Stimulated activated CD8-positive, alpha-beta memory T cell treated with anti-CD3 and anti-CD28 coated beads, Interleukin-4, amount 100 ng/mL, for 48 hours (primary cell): ENCODE measurements at regions not wholly inside any gene's neighbourhood (a gene's known extent, or its start where the extent isn't known, plus 50 kb on each side); places are given as distances from the start of the nearest gene placed in this dataset.

Experiments
- DNase-seq: peaks from one replicate; pipeline ENCODE4 v3.0.0-alpha.2; 2020

DNA sequence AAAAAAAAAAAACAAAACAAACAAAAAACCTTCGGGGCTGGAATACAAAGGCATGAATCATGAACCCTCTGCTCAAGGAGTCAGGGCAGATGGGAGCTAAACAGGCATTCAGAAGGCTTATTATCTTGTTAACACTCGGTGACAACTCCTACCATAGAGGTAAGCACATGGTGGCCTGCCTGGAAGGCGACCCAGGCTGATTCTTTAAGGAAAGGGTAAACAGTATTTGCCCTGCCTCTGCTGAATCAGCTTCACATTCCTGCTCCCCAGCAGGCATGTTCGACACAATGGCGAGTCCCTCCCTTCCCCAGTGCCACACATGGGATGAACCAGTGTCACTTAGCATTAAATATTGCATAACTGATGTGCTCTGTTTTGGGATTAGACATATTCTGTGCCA lies 191.9 kb downstream of the ARL4C start:
- DNase-seq: no peak

DNA sequence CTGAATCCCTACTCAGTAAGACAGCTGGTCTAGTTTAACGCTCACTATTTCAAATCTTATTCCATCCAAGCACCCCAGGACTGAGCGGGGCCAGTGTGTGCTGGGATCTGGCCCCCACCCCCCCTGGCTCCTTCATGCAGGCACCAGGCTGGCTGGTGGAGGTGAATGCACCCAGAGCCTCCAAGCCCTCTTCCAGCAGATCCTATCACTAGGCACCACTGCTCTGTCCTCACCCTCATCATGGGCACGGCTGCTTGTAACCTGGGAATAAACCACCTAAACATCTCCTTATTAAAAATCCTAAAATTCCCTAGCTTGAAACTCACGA lies 194.3 kb downstream of the ARL4C start:
- no peak for DNase-seq

DNA sequence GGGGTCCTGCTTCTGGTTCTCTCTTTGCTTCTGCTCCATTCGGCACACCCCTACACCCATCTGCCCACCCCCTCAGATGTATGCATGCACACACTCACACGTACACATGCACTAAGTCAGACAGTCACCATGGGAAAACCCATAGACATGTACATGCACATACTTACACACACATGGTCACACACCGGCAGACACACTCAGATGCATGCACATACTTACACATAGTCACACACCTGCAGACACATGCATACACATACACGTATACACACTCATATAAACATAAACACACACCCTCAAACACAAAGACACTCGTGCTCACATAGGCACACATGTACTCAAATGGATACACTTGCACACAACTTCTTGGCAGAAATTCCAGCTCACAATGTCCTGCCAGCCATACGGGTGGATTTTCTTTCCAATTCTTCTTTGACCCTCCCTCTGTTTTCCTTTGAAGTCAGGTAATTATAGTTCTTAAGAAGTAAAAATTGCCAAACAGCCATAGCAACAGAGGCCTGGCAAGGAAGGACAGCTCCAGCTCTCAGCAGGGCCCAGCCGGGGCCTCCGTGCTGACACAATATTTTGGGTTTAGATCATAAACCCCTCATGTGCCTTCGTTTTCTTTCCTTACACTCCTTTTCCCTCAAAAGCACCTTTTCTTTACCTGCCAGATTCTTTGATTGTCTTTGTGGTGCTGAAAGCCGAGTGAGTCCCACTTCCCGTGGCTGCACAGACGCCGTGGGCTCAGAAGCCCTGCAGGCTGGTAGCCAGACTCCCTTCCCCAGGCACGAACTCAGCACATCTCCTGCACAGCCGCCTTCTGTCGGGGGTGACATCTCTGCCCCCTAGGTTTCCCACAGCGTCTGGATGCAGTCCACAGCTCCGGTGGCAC lies 195.7 kb downstream of the ARL4C start:
- DNase-seq: no peak

DNA sequence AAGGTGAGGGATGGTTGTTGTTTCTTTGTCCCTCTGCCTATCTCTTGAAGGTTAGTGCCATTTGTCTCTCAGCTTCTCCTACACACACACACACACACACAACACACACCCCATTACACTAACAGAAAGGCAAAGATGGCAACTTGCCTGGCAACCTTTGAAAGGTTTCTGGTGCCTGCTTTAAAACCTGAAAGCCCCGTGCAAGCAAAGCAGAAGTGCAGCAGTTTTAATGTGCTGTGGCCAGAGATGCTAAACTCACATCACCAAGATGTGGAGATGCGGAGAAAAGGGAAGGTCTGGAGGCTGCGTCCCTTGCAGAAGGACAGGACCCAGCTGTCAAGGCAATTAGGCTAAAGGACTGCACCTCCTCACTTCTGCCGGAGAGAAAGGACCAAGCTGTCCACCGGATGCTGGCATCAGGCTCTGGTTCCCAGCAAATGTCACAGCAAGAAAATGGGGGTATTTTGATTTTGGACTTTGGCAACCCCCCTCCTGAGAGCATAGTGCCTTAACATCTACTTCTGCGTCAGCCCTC lies 196.4 kb downstream of the ARL4C start:
- DNase-seq: no peak

DNA sequence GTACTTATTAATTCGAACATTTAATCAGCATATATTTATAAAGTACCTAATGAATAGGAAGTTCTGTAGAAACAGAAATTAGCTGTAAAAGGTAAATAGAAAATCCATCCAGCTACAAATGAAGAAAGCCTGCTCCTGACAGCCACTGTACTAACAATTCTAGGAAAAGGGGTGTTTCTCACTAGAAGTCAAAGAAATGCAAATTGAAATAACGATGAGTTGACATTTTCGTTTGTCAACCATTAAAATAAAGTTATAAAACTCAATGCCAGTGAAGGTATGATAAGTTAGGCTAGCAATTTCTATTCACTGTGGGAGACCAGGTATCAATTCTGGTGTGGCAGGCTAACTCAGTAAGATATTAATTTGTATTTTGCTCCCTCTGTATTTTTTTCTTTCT lies 198.0 kb downstream of the ARL4C start:
- no peak for DNase-seq

DNA sequence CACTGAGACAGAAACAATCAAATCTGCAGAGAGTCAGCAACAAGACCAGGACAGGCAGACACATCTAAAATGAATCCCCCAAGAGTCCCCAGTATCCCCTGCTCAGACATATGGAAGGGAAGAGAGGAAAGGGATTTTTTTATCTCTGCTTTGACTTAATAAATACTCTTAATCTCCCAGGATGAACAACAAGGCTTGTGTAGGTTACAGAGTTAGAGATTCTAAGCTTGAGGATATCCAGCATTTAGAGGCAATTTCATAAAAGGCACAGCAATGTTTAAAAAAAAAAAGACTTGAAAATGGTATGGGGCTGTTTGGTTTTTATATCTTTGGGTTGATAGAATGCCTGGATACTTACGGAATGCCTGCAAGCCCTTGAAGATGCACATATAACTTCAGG lies 199.9 kb downstream of the ARL4C start:
- DNase-seq: no peak

DNA sequence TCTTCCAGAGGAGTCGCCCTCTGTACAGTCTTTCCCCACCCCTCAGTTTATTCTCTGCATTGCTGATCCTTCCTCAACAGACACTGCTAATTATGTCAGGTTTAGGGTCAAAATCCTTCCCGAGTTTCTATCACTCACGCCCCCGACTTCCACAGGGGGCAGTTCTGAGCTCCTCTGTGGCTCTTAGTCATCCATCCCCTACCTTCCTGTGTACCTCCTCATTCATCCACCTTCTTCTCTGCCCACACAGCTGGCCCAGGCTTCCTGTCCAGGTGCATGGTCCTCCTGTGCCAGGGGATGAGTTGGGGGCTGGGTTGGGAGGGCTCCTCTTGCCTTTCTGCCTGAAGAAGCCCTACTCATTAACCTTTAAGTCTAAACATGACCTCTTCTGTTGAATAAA lies 202.9 kb downstream of the ARL4C start:
- DNase-seq: no peak

DNA sequence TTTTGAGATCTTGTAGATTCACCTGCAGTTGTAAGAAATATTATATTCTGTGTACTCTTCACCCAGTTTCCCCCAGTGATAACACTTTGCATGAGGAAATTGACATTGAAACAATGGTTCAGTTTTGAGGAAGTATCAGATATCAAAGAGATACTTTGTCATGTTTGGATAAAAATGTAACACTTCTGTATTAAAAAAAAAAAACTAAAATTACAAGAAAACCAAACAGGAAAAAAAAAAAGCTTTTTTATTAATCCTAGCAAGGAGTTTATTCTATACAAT lies 204.0 kb downstream of the ARL4C start:
- DNase-seq: no peak

DNA sequence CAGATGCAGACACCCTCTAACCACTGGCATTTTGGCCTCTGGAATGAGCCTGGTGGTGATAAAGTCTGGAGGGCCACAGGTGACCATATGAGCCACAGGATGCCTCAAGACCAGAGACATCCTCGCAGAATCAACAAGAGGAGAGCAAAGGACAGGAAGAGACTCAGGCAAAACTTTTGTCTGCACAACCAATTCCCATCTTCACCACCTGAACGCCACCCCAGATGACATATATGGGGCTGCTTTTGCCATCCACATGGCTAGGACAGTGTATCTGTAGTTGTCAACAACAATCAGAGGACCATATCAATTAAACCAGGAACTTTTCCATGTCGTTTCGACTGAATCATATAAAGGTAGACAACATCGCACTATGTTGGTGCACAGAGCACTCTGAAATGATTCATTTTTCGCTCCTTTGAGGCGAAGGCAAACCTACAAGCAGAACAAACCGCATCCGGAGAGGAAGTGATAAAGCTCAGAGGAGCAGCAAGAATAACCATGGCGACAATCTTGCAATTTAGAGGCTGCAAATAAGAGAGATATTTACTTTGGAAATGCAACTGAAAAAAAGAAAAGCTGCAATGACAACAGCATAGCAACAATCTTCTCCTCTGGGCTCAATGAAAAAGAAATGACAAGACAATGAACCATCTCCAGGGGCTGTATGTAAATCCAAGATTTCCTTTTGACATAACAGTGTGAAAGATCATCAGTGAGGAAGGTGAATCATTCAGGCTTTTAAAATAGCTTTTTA lies 204.5 kb downstream of the ARL4C start:
- peak; percentile 56 for DNase-seq

DNA sequence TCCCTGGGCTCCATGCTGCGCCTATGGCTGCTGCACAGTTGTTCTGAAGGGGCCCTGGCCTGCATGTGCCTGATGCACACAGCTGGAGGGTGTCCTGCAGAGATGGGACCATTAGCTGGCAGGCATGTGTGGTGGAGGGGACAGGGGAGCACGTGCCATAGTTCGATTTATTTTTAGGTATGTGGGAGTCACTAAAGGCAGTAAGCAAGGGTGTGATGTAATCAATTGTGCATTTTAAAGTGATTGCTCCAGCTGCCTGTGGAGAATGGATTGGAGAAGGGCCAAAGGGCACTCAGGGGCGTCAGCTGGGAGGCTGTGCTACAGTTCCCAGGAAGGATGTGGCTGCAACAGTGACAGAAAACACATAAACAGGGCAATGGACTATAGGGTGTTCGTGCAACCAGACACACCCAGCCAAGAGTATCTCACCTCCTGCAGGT lies 205.1 kb downstream of the ARL4C start:
- no peak for DNase-seq

DNA sequence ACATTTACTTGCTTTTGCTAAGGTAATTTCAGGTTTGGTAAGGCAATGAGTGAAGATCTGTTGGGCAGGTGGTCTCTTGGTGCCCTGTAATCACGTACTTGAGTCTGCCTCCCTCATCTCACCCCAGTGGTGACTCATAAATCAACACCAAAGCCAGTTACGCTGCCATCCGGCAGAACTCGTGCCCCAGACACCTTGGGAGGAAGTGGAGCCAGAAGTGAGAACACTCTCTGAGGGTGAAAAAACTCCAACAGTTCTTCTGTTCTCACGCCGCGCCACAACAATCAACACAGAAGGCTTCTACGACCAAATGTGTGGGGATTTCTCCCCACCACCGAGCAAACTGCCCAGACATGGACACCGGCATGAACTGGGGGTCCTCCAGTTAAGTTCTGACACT lies 206.2 kb downstream of the ARL4C start:
- DNase-seq: peak; percentile 78

DNA sequence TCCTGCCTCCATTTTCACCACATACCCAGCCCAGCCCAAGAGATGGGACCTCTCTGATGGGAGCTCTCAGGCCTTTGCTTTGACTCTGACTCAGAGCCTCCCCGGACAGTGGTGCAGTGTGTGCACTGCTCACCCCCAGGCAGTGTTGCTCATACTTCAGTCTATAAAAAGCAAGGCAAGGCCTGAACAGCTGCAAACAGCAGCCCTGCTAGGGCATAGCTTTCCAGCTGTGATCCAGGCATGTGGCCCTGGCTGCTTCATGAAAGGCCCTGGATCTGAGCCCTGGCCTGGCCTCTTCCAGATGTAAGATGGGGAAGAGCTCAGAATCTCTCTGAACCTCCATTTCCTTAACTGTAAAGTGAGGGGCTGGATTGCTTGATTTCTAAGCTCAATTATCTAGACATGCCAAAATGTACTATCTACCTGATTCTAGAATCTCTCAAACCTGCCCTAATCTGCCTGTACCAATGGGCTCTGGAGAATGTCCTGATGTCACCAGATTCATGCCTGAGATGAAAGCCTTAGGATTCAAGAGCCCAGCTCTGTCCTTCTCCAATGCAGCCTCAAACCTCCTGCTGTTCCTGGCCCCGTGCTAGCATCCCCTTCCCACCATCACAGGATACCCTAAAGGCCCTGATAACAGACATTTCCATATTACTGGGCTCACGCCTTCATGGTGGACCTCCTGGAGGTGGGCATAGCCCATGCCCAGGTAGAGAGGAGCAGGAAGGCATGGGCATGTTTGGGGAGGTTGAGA lies 206.9 kb downstream of the ARL4C start:
- peak; percentile 59 for DNase-seq

DNA sequence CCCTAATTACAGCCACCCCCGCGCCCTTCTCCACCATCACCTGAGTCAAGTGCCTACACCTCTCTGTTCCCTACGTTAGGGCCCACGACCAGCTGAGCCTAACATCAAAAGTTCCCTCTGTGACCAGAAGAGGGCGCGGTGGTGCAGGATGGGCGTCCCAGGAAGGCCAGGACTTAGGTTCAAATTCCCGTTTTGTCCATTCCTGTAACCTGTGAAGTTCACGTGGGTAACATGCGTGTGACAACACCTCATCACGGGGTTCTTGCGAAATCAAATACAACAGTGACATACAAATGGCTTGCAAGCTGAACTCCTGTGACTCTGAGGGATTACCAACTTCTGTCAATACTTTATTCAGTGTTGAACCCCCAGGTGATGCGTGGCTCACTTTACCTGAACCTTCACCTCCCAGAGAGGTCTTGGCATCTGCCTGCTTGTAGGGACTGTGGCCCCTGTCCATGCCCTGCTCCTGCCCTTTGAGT lies 207.9 kb downstream of the ARL4C start:
- peak; percentile 85 for DNase-seq

DNA sequence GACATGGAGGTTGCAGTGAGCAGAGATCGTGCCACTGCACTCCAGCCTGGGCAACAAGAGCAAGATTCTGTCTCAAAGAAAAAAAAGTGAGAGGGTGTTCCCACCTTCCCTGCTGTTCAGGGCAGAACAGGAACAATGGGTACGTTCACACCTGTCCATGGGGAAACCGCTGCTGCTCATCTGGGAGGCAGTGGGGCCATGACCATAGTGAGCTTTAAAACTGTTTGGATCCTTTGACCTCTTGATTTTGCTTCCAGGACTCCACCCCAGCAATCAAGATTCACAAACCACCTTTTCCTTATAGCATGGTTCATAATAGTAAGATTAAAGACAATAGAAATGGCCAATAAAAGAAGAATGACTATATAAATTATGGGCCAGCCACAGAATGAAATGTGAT lies 209.2 kb downstream of the ARL4C start:
- DNase-seq: no peak

DNA sequence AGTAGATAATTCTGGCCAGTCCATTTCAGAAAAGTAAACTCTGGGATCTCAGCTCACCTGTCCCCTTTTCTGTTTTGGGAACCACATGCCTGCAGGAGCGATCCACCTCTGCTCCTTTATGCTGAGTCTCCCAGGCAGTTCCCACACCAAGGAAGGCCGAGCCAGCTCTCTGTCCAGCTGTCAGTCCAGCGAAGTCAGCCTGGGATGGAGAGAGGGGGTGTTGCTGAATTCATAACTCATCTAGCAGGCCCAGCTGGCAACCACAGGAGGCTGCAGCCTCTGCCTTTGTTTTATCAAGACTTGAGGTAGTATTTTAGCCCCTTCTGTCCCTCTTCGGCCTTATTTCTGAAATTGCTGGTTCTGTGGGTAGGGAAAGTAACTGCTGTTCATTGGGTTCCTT lies 209.9 kb downstream of the ARL4C start:
- DNase-seq: no peak

DNA sequence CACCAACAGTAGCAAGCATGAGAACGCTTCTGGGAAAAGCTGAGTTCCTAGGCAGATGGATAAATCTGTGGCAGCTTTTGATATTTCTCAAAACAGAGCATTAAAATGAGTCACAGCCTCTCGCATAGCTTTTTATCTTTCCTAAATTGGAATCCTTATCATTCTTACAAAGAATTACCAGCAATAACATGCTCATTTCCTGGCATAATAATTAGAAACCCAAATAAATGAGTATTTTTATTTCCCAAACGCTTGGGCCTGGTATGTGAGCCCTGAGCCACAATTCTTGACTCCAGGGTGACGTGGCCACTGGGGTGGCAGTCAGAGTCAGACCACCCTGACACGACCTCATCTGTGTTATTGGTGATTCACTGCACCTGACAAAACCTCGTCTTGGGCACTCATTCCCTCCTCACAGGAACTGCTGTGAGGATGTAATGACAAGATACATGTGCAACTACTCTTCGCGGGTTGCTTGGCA lies 210.7 kb downstream of the ARL4C start:
- no peak for DNase-seq

DNA sequence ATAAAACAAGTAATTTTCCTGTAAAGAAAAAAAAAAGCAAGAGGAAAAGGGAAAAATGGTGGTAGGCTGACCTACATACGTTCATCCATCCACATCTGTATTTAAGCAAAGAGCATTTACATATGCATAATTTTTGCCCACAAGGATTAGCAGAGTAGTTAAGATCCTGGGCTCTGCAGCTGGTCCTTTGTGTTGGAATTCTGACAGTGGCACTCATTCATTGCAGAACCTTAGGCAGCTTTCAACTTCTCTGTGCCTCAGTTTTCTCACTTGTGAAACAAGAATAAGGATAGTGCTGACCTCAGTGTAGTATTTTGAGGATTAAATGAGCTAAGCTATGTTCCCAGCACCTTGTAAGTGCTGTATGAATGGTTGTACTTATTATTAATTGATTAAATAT lies 211.3 kb downstream of the ARL4C start:
- DNase-seq: no peak

DNA sequence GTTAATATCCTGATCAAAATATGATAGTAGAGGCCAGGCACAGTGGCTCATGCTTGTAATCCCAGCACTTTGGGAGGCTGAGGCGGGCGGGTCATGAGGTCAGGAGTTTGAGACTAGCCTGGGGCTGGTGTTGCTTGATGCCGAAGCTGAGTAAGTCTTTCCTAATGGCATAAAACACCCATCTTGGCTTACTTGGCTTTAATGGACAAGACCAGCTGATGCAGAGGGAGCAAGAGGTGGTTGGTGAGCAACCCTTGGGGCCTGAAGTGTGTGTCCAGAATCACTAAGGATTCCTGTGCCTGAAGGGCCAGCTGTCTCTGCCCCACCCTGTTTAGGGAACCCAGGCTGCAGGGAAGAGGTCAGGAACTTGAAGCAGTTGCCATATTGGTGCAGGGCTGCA lies 217.2 kb downstream of the ARL4C start:
- DNase-seq: no peak

DNA sequence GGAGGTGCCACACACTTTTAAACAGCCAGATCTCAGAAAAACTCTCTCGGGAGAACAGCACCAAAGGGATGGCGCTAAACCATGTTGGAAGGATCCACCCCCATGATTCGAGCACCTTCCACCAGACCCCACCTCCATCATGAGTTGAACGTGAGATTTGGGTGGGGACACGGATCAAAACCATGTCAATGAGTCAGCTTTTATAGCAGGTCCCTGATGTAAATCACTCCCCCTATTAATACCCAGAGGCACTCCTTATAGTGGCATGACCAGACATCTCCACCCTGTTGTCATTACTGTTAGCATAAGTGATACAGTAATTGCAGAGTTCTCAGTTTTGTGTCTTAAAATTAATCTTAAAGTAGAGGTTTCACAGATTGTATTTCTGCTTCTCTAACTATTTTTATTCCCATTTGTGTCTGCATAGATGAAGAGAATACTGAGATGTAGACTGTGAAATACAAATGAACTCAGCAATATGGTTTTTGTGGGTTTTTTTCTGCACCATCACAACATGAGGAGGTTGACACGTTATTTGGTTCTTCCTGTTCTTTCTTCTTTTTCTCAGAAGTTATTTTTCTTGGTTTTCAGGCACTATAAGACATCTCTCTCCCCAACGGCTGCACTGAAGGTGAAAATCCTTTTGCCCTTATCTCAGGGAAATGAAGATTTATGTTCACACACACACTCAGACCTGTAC lies 218.2 kb downstream of the ARL4C start:
- DNase-seq: no peak

DNA sequence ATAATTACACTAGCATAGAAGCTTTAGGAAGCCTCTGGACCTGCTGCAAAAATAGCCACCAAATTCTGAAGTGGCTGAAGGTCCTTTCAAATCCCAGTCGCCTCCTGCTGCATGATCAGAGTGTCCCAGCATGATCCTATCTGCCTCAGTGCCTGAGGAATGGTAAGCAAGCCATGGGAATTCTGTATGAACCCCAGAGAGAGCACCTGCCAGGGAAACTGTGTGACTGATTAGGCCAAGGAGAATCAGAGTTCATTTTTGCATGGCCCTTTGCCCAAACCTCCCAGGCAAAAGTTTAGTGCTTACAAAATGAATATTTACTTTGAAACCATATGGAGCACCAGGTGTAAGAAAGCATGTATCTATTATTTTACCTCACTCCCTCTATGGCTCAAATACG lies 221.4 kb downstream of the ARL4C start:
- no peak for DNase-seq

DNA sequence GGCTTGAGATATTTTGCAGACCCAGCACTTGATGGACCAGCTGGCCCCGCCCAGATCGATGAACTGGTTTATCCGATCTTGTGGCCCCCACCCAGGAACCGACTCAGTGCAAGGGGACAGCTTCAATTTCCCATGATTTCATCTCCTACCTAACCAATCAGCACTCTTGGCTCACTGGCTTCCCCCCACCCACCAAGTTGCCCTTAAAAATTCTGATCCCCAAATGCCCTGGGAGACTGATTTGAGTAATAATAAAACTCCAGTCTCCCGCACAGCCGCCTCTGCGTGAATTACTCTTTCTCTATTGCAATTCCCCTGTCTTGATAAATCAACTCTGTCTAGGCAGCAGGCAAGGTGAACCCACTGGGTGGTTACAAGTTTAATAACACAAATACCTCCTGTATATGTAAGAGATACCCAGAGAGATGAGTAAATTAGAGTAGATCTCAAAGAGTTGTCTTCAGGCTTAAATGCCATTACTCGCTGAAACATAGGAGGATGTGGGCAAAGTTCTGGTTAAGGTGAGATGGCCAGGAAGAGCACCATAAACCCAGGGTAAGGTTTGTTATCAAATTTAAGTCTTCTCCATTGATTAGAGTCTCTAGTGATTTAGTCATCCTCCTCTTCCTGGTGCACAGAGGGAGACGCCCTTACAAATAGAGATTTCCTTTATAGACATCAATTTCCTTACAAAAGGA lies 222.8 kb downstream of the ARL4C start:
- peak; percentile 49 for DNase-seq
